Adrenal gland (tissue), 9 donors: ENCODE measurements at regions not wholly inside any gene's neighbourhood (a gene's known extent, or its start where the extent isn't known, plus 50 kb on each side); places are given as distances from the start of the nearest gene placed in this dataset.

Experiments
- DNase-seq, 7 donors: peaks; one replicate each; pipeline ENCODE4 v3.0.0-alpha.2; 2019 to 2020
- H3K27ac ChIP-seq, 5 donors: fragments of 200-600 bp; sonication (generic) in 4 of 5; 1 replicate in 3 of 5; 2 replicates in 2 of 5; pipeline versions ENCODE4 v1.5.1 to v1.8.0; 2016 to 2020; ENCODE audit warnings: mild to moderate bottlenecking in 1 of 5
- H3K27me3 ChIP-seq: fragments of 200-600 bp; 2 replicates; pipeline ENCODE4 v1.8.0; 2021
- H3K36me3 ChIP-seq, 2 donors: fragments of 200-600 bp; replicated peaks in 1 of 2; 1 replicate in 1 of 2; 2 replicates in 1 of 2; pipeline versions ENCODE4 v1.5.1 to v1.8.0; 2018 to 2022
- H3K4me1 ChIP-seq, 2 donors: fragments of 200-600 bp; replicated peaks in 1 of 2; 1 replicate in 1 of 2; 2 replicates in 1 of 2; pipeline versions ENCODE4 v1.5.1 to v1.8.0; 2018 to 2021
- H3K4me3 ChIP-seq, 4 donors: fragments of 200-600 bp; sonication (generic) in 3 of 4; one replicate each; pipeline ENCODE4 v1.5.1; 2016 to 2018
- H3K9me3 ChIP-seq, 3 donors: fragments of 200-600 bp; sonication (generic) in 1 of 3; replicated peaks in 1 of 3; 1 replicate in 2 of 3; 2 replicates in 1 of 3; pipeline versions ENCODE4 v1.5.1 to v1.8.0; 2016 to 2021
- CTCF ChIP-seq, 6 experiments: fragments of 450-650 bp in 4 of 6; fragments of 200-600 bp in 2 of 6; sonication (generic) in 1 of 6; IDR thresholded peaks; 1 replicate in 5 of 6; 2 replicates in 1 of 6; pipeline versions ENCODE4 v1.5.1 to v1.8.0; 2016 to 2021; ENCODE audit warnings: antibody characterized with exemption in 6 of 6, mild to moderate bottlenecking in 2 of 6, moderate library complexity in 1 of 6
- POLR2A ChIP-seq, 2 donors: fragments of 450-650 bp; IDR thresholded peaks; one replicate each; pipeline ENCODE4 v1.6.1; 2017; ENCODE audit warnings: antibody characterized with exemption in 2 of 2, mild to moderate bottlenecking in 2 of 2, moderate library complexity in 1 of 2
- WGBS, 4 donors: extraction: QIAGEN DNeasy Blood & Tissue Kit in 2 of 4; methylation state at CpG; one replicate each; pipeline versions ENCODE4 v1.1.5 to v1.1.7; 2013 to 2017; 5-methylcytosine and 5-hydroxymethylcytosine counted together
- intact Hi-C, 2 donors: fragments of 100-400 bp; cut with DNase I; formaldehyde crosslinking; loops; one replicate each; pipeline versions ENCODE4 v1.14.1 to v1.15.0; 2022 to 2023
- donor health status: healthy with polysubstance abuse.
- donor health status: Bipolar disorder and iron deficiency.
- donor health status: DM: yes; HTN: yes; CAD: no.
- donor health status: DM: no; HTN: no; CAD: no.
- donor health status: DM: no; HTN: no; CAD: no.

GRCh38 chr13:40031031-40031430 lies 375.6 kb downstream of the COG6 start:
- no peaks in the 10 kb centered on the region for H3K27me3 ChIP-seq
- intact Hi-C loops: no loop called here
- H3K9me3 ChIP-seq: no peaks in the 10 kb centered on the region
- WGBS, 4 donors: 50 to 62% (median 55%) methylated on average over 4 of the region's 4 CpGs
- H3K36me3 ChIP-seq: no peaks in the 10 kb centered on the region
- H3K27ac ChIP-seq: no peak overlapping the region
- TF ChIP-seq POLR2A (IDR thresholded peaks at IDR 0.05) (no peak), CTCF (IDR thresholded peaks at IDR 0.05) (no peak)
- H3K4me1 ChIP-seq: no peaks in the 10 kb centered on the region
- DNase-seq: no peak
- no peak overlapping the region for H3K4me3 ChIP-seq

- DNase-seq: no peak
- Histone ChIP-seq H3K9me3 (peaks cover 0 to 6% (median 0%) of the 10 kb centered on the region in 3 donors), H3K4me3 (no peak overlapping the region), H3K27ac (no peak overlapping the region), H3K36me3 (no peaks in the 10 kb centered on the region), H3K4me1 (no peaks in the 10 kb centered on the region), H3K27me3 (peaks cover 5% of the 10 kb centered on the region)
- intact Hi-C loops: no loop called here
- WGBS, 4 donors: 48 to 70% (median 56%) methylated on average over 2 of the region's 2 CpGs
- TF ChIP-seq POLR2A (IDR thresholded peaks at IDR 0.05) (no peak), CTCF (IDR thresholded peaks at IDR 0.05) (no peak)
These were observed 383.6 kb downstream of the COG6 start for GRCh38 chr13:40039061-40039460.

- WGBS, 4 donors: 64 to 80% (median 75%) methylated on average over 3 of the region's 3 CpGs
- H3K9me3 ChIP-seq: peaks cover 0 to 6% (median 0%) of the 10 kb centered on the region in 3 donors
- no peak for DNase-seq
- H3K27me3 ChIP-seq: peaks cover 8% of the 10 kb centered on the region
- no peaks in the 10 kb centered on the region for H3K36me3 ChIP-seq
- H3K4me3 ChIP-seq: no peak overlapping the region
- no peaks in the 10 kb centered on the region for H3K4me1 ChIP-seq
- H3K27ac ChIP-seq: no peak overlapping the region
- intact Hi-C loops: no loop called here
- TF ChIP-seq POLR2A (IDR thresholded peaks at IDR 0.05): no peak
- no peak for TF ChIP-seq CTCF (IDR thresholded peaks at IDR 0.05)
These were observed 387.5 kb downstream of the COG6 start for GRCh38 chr13:40042991-40043390.

GRCh38 chr13:40043764-40044163 lies 388.3 kb downstream of the COG6 start:
- no peak for DNase-seq
- Histone ChIP-seq H3K9me3 (peaks cover 0 to 6% (median 0%) of the 10 kb centered on the region in 3 donors), H3K27ac (no peak overlapping the region), H3K4me1 (no peaks in the 10 kb centered on the region), H3K27me3 (peaks cover 3% of the 10 kb centered on the region), H3K4me3 (no peak overlapping the region), H3K36me3 (no peaks in the 10 kb centered on the region)
- WGBS, 4 donors: 81 to 92% (median 85%) methylated on average over 3 of the region's 3 CpGs
- TF ChIP-seq POLR2A (IDR thresholded peaks at IDR 0.05) (no peak), CTCF (IDR thresholded peaks at IDR 0.05) (no peak)
- intact Hi-C loops: no loop called here
